Osteoblast (primary cell): ENCODE measurements at regions not wholly inside any gene's neighbourhood (a gene's known extent, or its start where the extent isn't known, plus 50 kb on each side); places are given as distances from the start of the nearest gene placed in this dataset.

ENCODE experiments used
- DNase-seq: peaks from one replicate; pipeline ENCODE4 v3.0.0; 2011; ENCODE audit warnings: low spot score, mixed read lengths; ENCODE audit not compliant: insufficient read length; ENCODE audit errors: missing footprints
- H2AFZ ChIP-seq: 2 replicates; pipeline ENCODE4 v1.6.0; 2011; ENCODE audit warnings: mild to moderate bottlenecking, low read length
- H3K27ac ChIP-seq: 2 replicates; pipeline ENCODE4 v1.5.1; 2011; ENCODE audit warnings: mild to moderate bottlenecking, low read depth, low read length, moderate library complexity
- H3K27me3 ChIP-seq: 2 replicates; pipeline ENCODE4 v1.6.0; 2012; ENCODE audit warnings: mild to moderate bottlenecking, control low read depth, inconsistent platforms, low read length, moderate library complexity; ENCODE audit not compliant: insufficient read depth
- H3K36me3 ChIP-seq: 2 replicates; pipeline ENCODE4 v1.5.1; 2011; ENCODE audit warnings: mild to moderate bottlenecking, low read length, control low read depth, moderate library complexity; ENCODE audit not compliant: insufficient read depth
- H3K4me1 ChIP-seq: 2 replicates; pipeline ENCODE4 v1.5.1; 2011; ENCODE audit warnings: mild to moderate bottlenecking, low read length, control low read depth, moderate library complexity; ENCODE audit not compliant: insufficient read depth
- H3K4me2 ChIP-seq: 2 replicates; pipeline ENCODE4 v1.6.0; 2011; ENCODE audit warnings: mild to moderate bottlenecking, low read length; ENCODE audit not compliant: insufficient read depth
- H3K4me3 ChIP-seq: fragments of 200-600 bp; sonication (generic); 3 replicates; pipeline ENCODE4 v1.5.1; 2012; ENCODE audit warnings: mild to moderate bottlenecking, low read length, inconsistent platforms; ENCODE audit not compliant: insufficient read depth
- H3K79me2 ChIP-seq: 2 replicates; pipeline ENCODE4 v1.6.0; 2012; ENCODE audit warnings: mild to moderate bottlenecking, low read length, control low read depth, inconsistent platforms; ENCODE audit not compliant: insufficient read depth
- H3K9me3 ChIP-seq: 2 replicates; pipeline ENCODE4 v1.5.1; 2011; ENCODE audit warnings: low read depth, low read length, control low read depth
- H4K20me1 ChIP-seq: 2 replicates; pipeline ENCODE4 v1.6.0; 2012; ENCODE audit warnings: mild to moderate bottlenecking, low read length, control low read depth; ENCODE audit not compliant: insufficient read depth
- CTCF ChIP-seq: IDR thresholded peaks from 2 replicates; pipeline ENCODE4 v1.5.1; 2011; ENCODE audit warnings: mild to moderate bottlenecking, low read depth, low read length, moderate library complexity; ENCODE audit errors: extremely low read depth

GRCh38 chr11:109968299-109968698 lies 124.9 kb upstream of the ZC3H12C start:
- H2AFZ ChIP-seq = no peak overlapping the region

GRCh38 chr11:109968781-109969180 lies 124.4 kb upstream of the ZC3H12C start:
- H3K79me2 ChIP-seq = no peaks in the 10 kb centered on the region
- TF ChIP-seq CTCF = no peak
- H3K4me3 ChIP-seq = no peak overlapping the region
- no peak for DNase-seq
- H3K27ac ChIP-seq = no peak overlapping the region
- H4K20me1 ChIP-seq = no peaks in the 10 kb centered on the region
- H3K4me2 ChIP-seq = no peak overlapping the region
- H3K4me1 ChIP-seq = peaks cover 17% of the 10 kb centered on the region
- H3K9me3 ChIP-seq = no peaks in the 10 kb centered on the region
- H2AFZ ChIP-seq = no peak overlapping the region
- H3K36me3 ChIP-seq = no peaks in the 10 kb centered on the region
- H3K27me3 ChIP-seq = no peaks in the 10 kb centered on the region

More at GRCh38 chr11:109968299-109968698, 124.9 kb upstream of the ZC3H12C start:
- no peak for TF ChIP-seq CTCF
- Histone ChIP-seq H3K79me2 (no peaks in the 10 kb centered on the region), H3K27ac (no peak overlapping the region), H3K4me2 (no peak overlapping the region), H3K36me3 (no peaks in the 10 kb centered on the region), H3K9me3 (no peaks in the 10 kb centered on the region), H3K4me1 (peaks cover 17% of the 10 kb centered on the region), H4K20me1 (no peaks in the 10 kb centered on the region), H3K4me3 (no peak overlapping the region), H3K27me3 (no peaks in the 10 kb centered on the region)
- no peak for DNase-seq

- Histone ChIP-seq H3K36me3 (no peaks in the 10 kb centered on the region), H3K27ac (no peak overlapping the region), H3K9me3 (no peaks in the 10 kb centered on the region), H4K20me1 (no peaks in the 10 kb centered on the region), H2AFZ (peak overlapping the region; percentile 52), H3K4me2 (peak overlapping the region; percentile 28), H3K4me1 (peaks cover 17% of the 10 kb centered on the region), H3K4me3 (peak overlapping the region; percentile 24), H3K79me2 (no peaks in the 10 kb centered on the region), H3K27me3 (no peaks in the 10 kb centered on the region)
- no peak for DNase-seq
- no peak for TF ChIP-seq CTCF
These were observed 122.5 kb upstream of the ZC3H12C start for GRCh38 chr11:109970516-109971183.

- peaks cover 17% of the 10 kb centered on the region for H3K4me1 ChIP-seq
- H3K9me3 ChIP-seq = no peaks in the 10 kb centered on the region
- no peaks in the 10 kb centered on the region for H3K79me2 ChIP-seq
- no peak for TF ChIP-seq CTCF
- peak overlapping the region; percentile 28 for H3K4me2 ChIP-seq
- no peaks in the 10 kb centered on the region for H3K27me3 ChIP-seq
- no peak for DNase-seq
- H3K27ac ChIP-seq = peak overlapping the region; percentile 31
- H3K36me3 ChIP-seq = no peaks in the 10 kb centered on the region
- H3K4me3 ChIP-seq = peak overlapping the region; percentile 24
- peak overlapping the region; percentile 52 for H2AFZ ChIP-seq
- no peaks in the 10 kb centered on the region for H4K20me1 ChIP-seq
These were observed 122.0 kb upstream of the ZC3H12C start for GRCh38 chr11:109971184-109971523.
